Iris pigment epithelial cell (primary cell): ENCODE measurements at regions not wholly inside any gene's neighbourhood (a gene's known extent, or its start where the extent isn't known, plus 50 kb on each side); places are given as distances from the start of the nearest gene placed in this dataset.
A peak's percentile ranks its signal among the peaks of the same experiment; 100 is the strongest.

Experiments used
- DNase-seq: peaks from one replicate; pipeline ENCODE4 v3.0.0-alpha.2; 2011; ENCODE audit warnings: low read depth

GRCh38 chr15:79230766-79231165 lies 51.8 kb upstream of the ANKRD34C start:
- DNase-seq = no peak

- DNase-seq = no peak
These were observed 59.7 kb upstream of the ANKRD34C start for GRCh38 chr15:79222808-79223207.

GRCh38 chr15:79221696-79222095 lies 60.8 kb upstream of the ANKRD34C start:
- DNase-seq = no peak

GRCh38 chr15:79219393-79220056 lies 63.0 kb upstream of the ANKRD34C start:
- DNase-seq = no peak

GRCh38 chr15:79218588-79219200 lies 63.8 kb upstream of the ANKRD34C start:
- DNase-seq = peak; percentile 23

- DNase-seq = no peak
These were observed 68.9 kb upstream of the ANKRD34C start for GRCh38 chr15:79213650-79214049.

- no peak for DNase-seq
These were observed 69.8 kb upstream of the ANKRD34C start for GRCh38 chr15:79212589-79213157.

- no peak for DNase-seq
These were observed 71.0 kb upstream of the ANKRD34C start for GRCh38 chr15:79211481-79211880.

GRCh38 chr15:79209690-79210089 lies 72.8 kb upstream of the ANKRD34C start:
- DNase-seq = no peak

- no peak for DNase-seq
These were observed 73.4 kb upstream of the ANKRD34C start for GRCh38 chr15:79209116-79209515.

GRCh38 chr15:79208179-79208578 lies 74.3 kb upstream of the ANKRD34C start:
- no peak for DNase-seq

- no peak for DNase-seq
These were observed 75.6 kb upstream of the ANKRD34C start for GRCh38 chr15:79206940-79207339.

GRCh38 chr15:79204886-79205675 lies 77.4 kb upstream of the ANKRD34C start:
- DNase-seq = no peak

- DNase-seq = no peak
These were observed 84.1 kb upstream of the ANKRD34C start for GRCh38 chr15:79198461-79198860.

GRCh38 chr15:79197285-79197684 lies 85.2 kb upstream of the ANKRD34C start:
- no peak for DNase-seq

GRCh38 chr15:79195802-79196201 lies 86.7 kb upstream of the ANKRD34C start:
- DNase-seq = no peak

- no peak for DNase-seq
These were observed 87.3 kb upstream of the ANKRD34C start for GRCh38 chr15:79195239-79195638.

- no peak for DNase-seq
These were observed 88.1 kb upstream of the ANKRD34C start for GRCh38 chr15:79194386-79194785.

- no peak for DNase-seq
These were observed 89.0 kb upstream of the ANKRD34C start for GRCh38 chr15:79193549-79193948.

GRCh38 chr15:79193103-79193502 lies 89.4 kb upstream of the ANKRD34C start:
- no peak for DNase-seq

GRCh38 chr15:79192462-79193036 lies 90.0 kb upstream of the ANKRD34C start:
- no peak for DNase-seq

- DNase-seq = no peak
These were observed 92.4 kb upstream of the ANKRD34C start for GRCh38 chr15:79190093-79190492.

GRCh38 chr15:79186616-79187015 lies 95.9 kb upstream of the ANKRD34C start:
- no peak for DNase-seq
